Lung (tissue), 11 donors: ENCODE measurements at regions not wholly inside any gene's neighbourhood (a gene's known extent, or its start where the extent isn't known, plus 50 kb on each side); places are given as distances from the start of the nearest gene placed in this dataset.

Experiments used
- ATAC-seq: fragments of 200-7000 bp; cut with Tn5 transposase; one replicate; pipeline ENCODE4 v1.9.1; 2020; ENCODE audit warnings: moderate number of reproducible peaks; ENCODE audit not compliant: insufficient read depth, low FRiP score
- DNase-seq, 3 donors: peaks; one replicate each; pipeline ENCODE4 v3.0.0-alpha.2; 2013 to 2017
- H3K27ac ChIP-seq, 2 donors: one replicate each; pipeline ENCODE4 v1.5.1; 2013; ENCODE audit warnings: mild to moderate bottlenecking in 2 of 2, moderate library complexity in 2 of 2, control low read depth in 1 of 2, inconsistent platforms in 1 of 2, low read depth in 1 of 2, low read length in 1 of 2
- H3K27me3 ChIP-seq, 3 donors: one replicate each; pipeline ENCODE4 v1.5.1; 2013; ENCODE audit warnings: low read length in 2 of 3; ENCODE audit not compliant: control insufficient read depth in 3 of 3, insufficient read depth in 3 of 3
- H3K36me3 ChIP-seq, 4 donors: one replicate each; pipeline ENCODE4 v1.5.1; 2013; ENCODE audit warnings: low read length in 4 of 4, mild to moderate bottlenecking in 1 of 4, moderate library complexity in 1 of 4; ENCODE audit not compliant: control insufficient read depth in 4 of 4, insufficient read depth in 4 of 4
- H3K4me1 ChIP-seq, 5 donors: one replicate each; pipeline ENCODE4 v1.5.1; 2013; ENCODE audit warnings: low read length in 5 of 5, mild to moderate bottlenecking in 2 of 5, moderate library complexity in 1 of 5; ENCODE audit not compliant: control insufficient read depth in 5 of 5, insufficient read depth in 5 of 5
- H3K4me3 ChIP-seq: one replicate; pipeline ENCODE4 v1.5.1; 2013; ENCODE audit warnings: mild to moderate bottlenecking, control low read depth, moderate library complexity
- H3K9ac ChIP-seq, 2 donors: one replicate each; pipeline ENCODE4 v1.5.1; 2013; ENCODE audit warnings: low read length in 2 of 2, control low read depth in 1 of 2; ENCODE audit not compliant: insufficient read depth in 1 of 2
- H3K9me3 ChIP-seq, 4 donors: one replicate each; pipeline ENCODE4 v1.5.1; 2013; ENCODE audit warnings: low read length in 3 of 4, mild to moderate bottlenecking in 1 of 4, moderate library complexity in 1 of 4; ENCODE audit not compliant: control insufficient read depth in 4 of 4, insufficient read depth in 3 of 4
- WGBS, 2 donors: extraction: QIAGEN DNeasy Blood & Tissue Kit; methylation state at CpG; one replicate each; pipeline ENCODE4 v1.1.7; 2013; 5-methylcytosine and 5-hydroxymethylcytosine counted together
- TF ChIP-seq, protein P1 (sequence below): IDR thresholded peaks from 2 replicates; pipeline ENCODE4 v1.5.1; 2012; ENCODE audit warnings: mild to moderate bottlenecking; ENCODE audit errors: control extremely low read depth, extremely low read depth
- donor health status: control.
- donor health status: control.
- donor health status: Bipolar disorder and iron deficiency.
- donor health status: healthy.
- donor health status: DM: yes; HTN: yes; CAD: no.

GRCh38 chr2:6228251-6228650 is 536.1 kb downstream of the SOX11 start:
- Histone ChIP-seq H3K36me3 (no peaks in the 10 kb centered on the region), H3K27me3 (no peaks in the 10 kb centered on the region), H3K4me1 (peaks cover 0 to 1% (median 0%) of the 10 kb centered on the region in 5 donors), H3K4me3 (no peak overlapping the region), H3K9me3 (no peaks in the 10 kb centered on the region), H3K27ac (no peak overlapping the region), H3K9ac (no peak overlapping the region)
- TF ChIP-seq, protein P1, sequence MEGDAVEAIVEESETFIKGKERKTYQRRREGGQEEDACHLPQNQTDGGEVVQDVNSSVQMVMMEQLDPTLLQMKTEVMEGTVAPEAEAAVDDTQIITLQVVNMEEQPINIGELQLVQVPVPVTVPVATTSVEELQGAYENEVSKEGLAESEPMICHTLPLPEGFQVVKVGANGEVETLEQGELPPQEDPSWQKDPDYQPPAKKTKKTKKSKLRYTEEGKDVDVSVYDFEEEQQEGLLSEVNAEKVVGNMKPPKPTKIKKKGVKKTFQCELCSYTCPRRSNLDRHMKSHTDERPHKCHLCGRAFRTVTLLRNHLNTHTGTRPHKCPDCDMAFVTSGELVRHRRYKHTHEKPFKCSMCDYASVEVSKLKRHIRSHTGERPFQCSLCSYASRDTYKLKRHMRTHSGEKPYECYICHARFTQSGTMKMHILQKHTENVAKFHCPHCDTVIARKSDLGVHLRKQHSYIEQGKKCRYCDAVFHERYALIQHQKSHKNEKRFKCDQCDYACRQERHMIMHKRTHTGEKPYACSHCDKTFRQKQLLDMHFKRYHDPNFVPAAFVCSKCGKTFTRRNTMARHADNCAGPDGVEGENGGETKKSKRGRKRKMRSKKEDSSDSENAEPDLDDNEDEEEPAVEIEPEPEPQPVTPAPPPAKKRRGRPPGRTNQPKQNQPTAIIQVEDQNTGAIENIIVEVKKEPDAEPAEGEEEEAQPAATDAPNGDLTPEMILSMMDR: no peak
- WGBS, 2 donors: 76 to 78% methylated on average over 1 of the region's 2 CpGs
- DNase-seq: no peak
- ATAC-seq: no peak

DNA sequence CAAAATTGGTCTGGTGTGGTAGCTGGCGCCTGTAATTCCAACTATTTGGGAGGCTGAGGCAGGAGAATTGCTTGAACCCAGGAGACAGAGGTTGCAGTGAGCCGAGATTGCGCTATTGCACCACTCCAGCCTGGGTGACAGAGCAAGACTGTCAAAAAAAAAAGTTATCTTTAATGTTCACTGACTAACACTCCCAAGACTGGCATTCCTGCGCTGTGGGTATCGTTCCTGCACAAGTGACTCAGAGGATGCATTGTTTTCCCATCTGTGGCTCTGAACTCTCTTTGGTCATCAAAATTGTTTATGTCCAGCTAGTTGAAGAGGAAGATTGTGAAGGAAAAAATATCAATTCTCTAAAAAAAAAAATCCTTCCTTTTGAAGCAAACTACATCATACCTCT is 539.0 kb downstream of the SOX11 start:
- Histone ChIP-seq H3K9me3 (peaks cover 0 to 1% (median 0%) of the 10 kb centered on the region in 4 donors), H3K27me3 (no peaks in the 10 kb centered on the region), H3K4me3 (no peak overlapping the region), H3K36me3 (no peaks in the 10 kb centered on the region), H3K9ac (no peak overlapping the region), H3K4me1 (peaks cover 0 to 3% (median 0%) of the 10 kb centered on the region in 5 donors), H3K27ac (no peak overlapping the region)
- ATAC-seq: no peak
- WGBS, 2 donors: 91 to 92% methylated on average over 5 of the region's 5 CpGs
- TF ChIP-seq, protein P1: no peak
- no peak for DNase-seq

DNA sequence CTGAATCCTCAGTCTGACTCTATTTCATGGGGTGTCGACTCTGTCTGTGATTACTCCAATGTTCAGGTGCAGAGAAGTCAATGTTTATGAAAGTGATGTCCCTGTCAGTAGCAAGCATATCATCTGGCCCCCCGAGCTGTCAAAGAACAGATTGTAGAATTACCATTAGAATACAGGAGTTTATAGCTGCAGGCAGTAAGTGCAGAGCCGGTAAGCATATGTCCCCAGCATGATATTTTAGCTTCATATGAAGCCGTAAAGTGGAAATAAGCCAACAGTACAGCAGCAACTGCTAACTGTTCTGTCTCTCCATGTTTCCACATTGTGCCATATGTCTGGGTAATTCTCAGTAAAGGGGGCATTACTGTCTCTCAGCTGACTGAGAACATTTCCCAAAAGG is 541.8 kb downstream of the SOX11 start:
- H3K9ac ChIP-seq: no peak overlapping the region
- peaks cover 0 to 7% (median 0%) of the 10 kb centered on the region in 5 donors for H3K4me1 ChIP-seq
- H3K9me3 ChIP-seq: peaks cover 0 to 7% (median 0%) of the 10 kb centered on the region in 4 donors
- DNase-seq: no peak
- H3K36me3 ChIP-seq: no peaks in the 10 kb centered on the region
- no peaks in the 10 kb centered on the region for H3K27me3 ChIP-seq
- 89 to 90% methylated on average over 4 of the region's 4 CpGs for WGBS, 2 donors
- H3K4me3 ChIP-seq: no peak overlapping the region
- TF ChIP-seq, protein P1: no peak
- H3K27ac ChIP-seq: no peak overlapping the region
- ATAC-seq: no peak

GRCh38 chr2:6234702-6235101 is 542.5 kb downstream of the SOX11 start:
- H3K36me3 ChIP-seq: no peaks in the 10 kb centered on the region
- no peak overlapping the region for H3K9ac ChIP-seq
- H3K27ac ChIP-seq: no peak overlapping the region
- no peak for DNase-seq
- no peak overlapping the region for H3K4me3 ChIP-seq
- WGBS, 2 donors: 85 to 89% methylated on average over 3 of the region's 3 CpGs
- H3K9me3 ChIP-seq: peaks cover 0 to 7% (median 0%) of the 10 kb centered on the region in 4 donors
- ATAC-seq: no peak
- peaks cover 0 to 7% (median 0%) of the 10 kb centered on the region in 5 donors for H3K4me1 ChIP-seq
- TF ChIP-seq, protein P1: no peak
- H3K27me3 ChIP-seq: no peaks in the 10 kb centered on the region
